ENCODE measurements at regions not wholly inside any gene's neighbourhood (a gene's known extent, or its start where the extent isn't known, plus 50 kb on each side); places are given as distances from the start of the nearest gene placed in this dataset.

GRCh38 chr16:5385115-5385514 is 287.5 kb upstream of the EEF2KMT start:
- ATAC-seq (no peak), DNase-seq (no peak)
- intact Hi-C loops (cut with DNase I): no loop called here
- Histone ChIP-seq H3K27ac (no peak overlapping the region), H3K4me3 (no peak overlapping the region), H3K27me3 (no peaks in the 10 kb centered on the region), H3K36me3 (replicated peaks in 1 of 2; ENCODE audit: insufficient read depth in 1 of 2, low read depth in 2 of 2) (no peaks in the 10 kb centered on the region), H3K9me3 (peaks cover 0 to 3% (median 0%) of the 10 kb centered on the region in 3 donors), H3K4me1 (no peaks in the 10 kb centered on the region)
- 65 to 72% methylated on average over 2 of the region's 2 CpGs for WGBS, 2 donors
- no peak for TF ChIP-seq CTCF (IDR thresholded peaks at IDR 0.05)
- no peak for TF ChIP-seq POLR2A (IDR thresholded peaks at IDR 0.05)

- WGBS, 2 donors: 56 to 64% methylated on average over 2 of the region's 2 CpGs
- DNase-seq (no peak), ATAC-seq (no peak)
- H3K27me3 ChIP-seq: no peaks in the 10 kb centered on the region
- no peaks in the 10 kb centered on the region for H3K36me3 ChIP-seq (replicated peaks in 1 of 2; ENCODE audit: insufficient read depth in 1 of 2, low read depth in 2 of 2)
- no peak overlapping the region for H3K27ac ChIP-seq
- intact Hi-C loops (cut with DNase I): no loop called here
- no peaks in the 10 kb centered on the region for H3K4me1 ChIP-seq
- TF ChIP-seq CTCF (IDR thresholded peaks at IDR 0.05) (no peak), POLR2A (IDR thresholded peaks at IDR 0.05) (no peak)
- no peak overlapping the region for H3K4me3 ChIP-seq
- peaks cover 0 to 3% (median 0%) of the 10 kb centered on the region in 3 donors for H3K9me3 ChIP-seq
Measured at GRCh38 chr16:5383737-5384136, 286.1 kb upstream of the EEF2KMT start.

GRCh38 chr16:5382484-5382883 is 284.9 kb upstream of the EEF2KMT start:
- Histone ChIP-seq H3K4me3 (no peak overlapping the region), H3K9me3 (peaks cover 0 to 3% (median 0%) of the 10 kb centered on the region in 3 donors), H3K27me3 (no peaks in the 10 kb centered on the region), H3K36me3 (replicated peaks in 1 of 2; ENCODE audit: insufficient read depth in 1 of 2, low read depth in 2 of 2) (no peaks in the 10 kb centered on the region), H3K27ac (no peak overlapping the region), H3K4me1 (no peaks in the 10 kb centered on the region)
- 70 to 76% methylated on average over 4 of the region's 4 CpGs for WGBS, 2 donors
- TF ChIP-seq POLR2A (IDR thresholded peaks at IDR 0.05) (no peak), CTCF (IDR thresholded peaks at IDR 0.05) (no peak)
- ATAC-seq: no peak
- DNase-seq: no peak
- intact Hi-C loops (cut with DNase I): no loop called here

GRCh38 chr16:5381481-5381880 is 283.9 kb upstream of the EEF2KMT start:
- Histone ChIP-seq H3K27ac (no peak overlapping the region), H3K27me3 (no peaks in the 10 kb centered on the region), H3K9me3 (peaks cover 0 to 3% (median 0%) of the 10 kb centered on the region in 3 donors), H3K4me1 (no peaks in the 10 kb centered on the region), H3K4me3 (no peak overlapping the region), H3K36me3 (replicated peaks in 1 of 2; ENCODE audit: insufficient read depth in 1 of 2, low read depth in 2 of 2) (no peaks in the 10 kb centered on the region)
- DNase-seq (no peak), ATAC-seq (no peak)
- WGBS, 2 donors: 61 to 65% methylated on average over 2 to 3 of the region's 3 CpGs
- intact Hi-C loops (cut with DNase I): no loop called here
- no peak for TF ChIP-seq CTCF (IDR thresholded peaks at IDR 0.05)
- no peak for TF ChIP-seq POLR2A (IDR thresholded peaks at IDR 0.05)

GRCh38 chr16:5379954-5380353 is 282.4 kb upstream of the EEF2KMT start:
- WGBS, 2 donors: 60 to 67% methylated on average over 8 to 10 of the region's 10 CpGs
- Histone ChIP-seq H3K36me3 (replicated peaks in 1 of 2; ENCODE audit: insufficient read depth in 1 of 2, low read depth in 2 of 2) (no peaks in the 10 kb centered on the region), H3K9me3 (peaks cover 0 to 3% (median 0%) of the 10 kb centered on the region in 3 donors), H3K4me3 (no peak overlapping the region), H3K27ac (no peak overlapping the region), H3K27me3 (no peaks in the 10 kb centered on the region), H3K4me1 (no peaks in the 10 kb centered on the region)
- intact Hi-C loops (cut with DNase I): no loop called here
- TF ChIP-seq POLR2A (IDR thresholded peaks at IDR 0.05): no peak
- no peak for TF ChIP-seq CTCF (IDR thresholded peaks at IDR 0.05)
- DNase-seq: no peak
- ATAC-seq: no peak
